HEK293T (cell line): ENCODE measurements at regions not wholly inside any gene's neighbourhood (a gene's known extent, or its start where the extent isn't known, plus 50 kb on each side); places are given as distances from the start of the nearest gene placed in this dataset.

Experiments
- ARNT ChIP-seq: fragments of 450-650 bp; IDR thresholded peaks from 2 replicates; pipeline ENCODE4 v1.6.1; 2017; ENCODE audit warnings: mild to moderate bottlenecking
- BHLHE40 ChIP-seq: fragments of 450-650 bp; IDR thresholded peaks from 2 replicates; pipeline ENCODE4 v1.6.1; 2016; ENCODE audit warnings: mild to moderate bottlenecking, moderate library complexity, borderline replicate concordance
- ELF4 ChIP-seq: fragments of 450-650 bp; IDR thresholded peaks from 2 replicates; pipeline ENCODE4 v1.6.1; 2017; ENCODE audit warnings: antibody characterized with exemption
- FOXA1 ChIP-seq: fragments of 450-650 bp; IDR thresholded peaks from 2 replicates; pipeline ENCODE4 v1.6.1; 2016; ENCODE audit warnings: mild to moderate bottlenecking
- FOXK2 ChIP-seq: fragments of 450-650 bp; IDR thresholded peaks from 2 replicates; pipeline ENCODE4 v1.6.1; 2016; ENCODE audit warnings: mild to moderate bottlenecking
- FOXM1 ChIP-seq: fragments of 450-650 bp; IDR thresholded peaks from 2 replicates; pipeline ENCODE4 v1.6.1; 2017; ENCODE audit warnings: mild to moderate bottlenecking, borderline replicate concordance
- HDGF ChIP-seq: fragments of 450-650 bp; IDR thresholded peaks from 2 replicates; pipeline ENCODE4 v1.6.1; 2017; ENCODE audit warnings: antibody characterized with exemption, borderline replicate concordance
- L3MBTL2 ChIP-seq: fragments of 450-650 bp; conservative IDR thresholded peaks from 2 replicates; pipeline ENCODE4 v1.6.1; 2016; ENCODE audit warnings: mild to moderate bottlenecking
- LEF1 ChIP-seq: fragments of 450-650 bp; IDR thresholded peaks from 2 replicates; pipeline ENCODE4 v1.6.1; 2017; ENCODE audit warnings: mild to moderate bottlenecking, borderline replicate concordance
- NFRKB ChIP-seq: fragments of 450-650 bp; IDR thresholded peaks from 2 replicates; pipeline ENCODE4 v1.6.1; 2016; ENCODE audit warnings: mild to moderate bottlenecking, moderate library complexity
- SP1 ChIP-seq: fragments of 450-650 bp; IDR thresholded peaks from 2 replicates; pipeline ENCODE4 v1.6.1; 2017
- SUZ12 ChIP-seq: fragments of 450-650 bp; IDR thresholded peaks from 2 replicates; pipeline ENCODE4 v1.6.1; 2016; ENCODE audit warnings: mild to moderate bottlenecking
- TARDBP ChIP-seq: fragments of 450-650 bp; IDR thresholded peaks from 2 replicates; pipeline ENCODE4 v1.6.1; 2016
- ZNF384 ChIP-seq: fragments of 450-650 bp; IDR thresholded peaks from 2 replicates; pipeline ENCODE4 v1.6.1; 2016

DNA sequence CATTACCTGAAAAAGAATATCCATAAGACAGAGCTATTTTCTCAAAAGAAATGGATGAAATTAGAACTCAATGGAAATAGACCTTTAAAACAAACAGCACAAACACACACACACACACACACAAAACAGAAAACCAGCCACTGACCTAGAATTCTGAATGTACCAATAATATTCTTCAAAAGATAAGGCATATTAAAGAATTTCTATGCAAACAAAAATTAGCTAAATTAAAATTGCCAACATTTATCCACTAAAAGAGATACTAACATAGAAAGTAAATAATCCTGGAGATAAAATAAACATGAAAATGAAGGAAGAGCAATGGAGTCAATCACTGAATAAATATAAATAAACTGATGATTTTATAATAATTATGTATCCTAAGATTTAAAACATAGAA lies 431.2 kb downstream of the SH2D4B start:
- TF ChIP-seq SP1 = no peak
- no peak for TF ChIP-seq FOXM1
- TF ChIP-seq BHLHE40 = no peak
- TF ChIP-seq NFRKB = no peak
- no peak for TF ChIP-seq ZNF384
- no peak for TF ChIP-seq FOXA1
- TF ChIP-seq SUZ12 = no peak
- TF ChIP-seq LEF1 = no peak
- TF ChIP-seq FOXK2 = no peak
- TF ChIP-seq L3MBTL2 = no peak
- TF ChIP-seq ELF4 = no peak
- no peak for TF ChIP-seq ARNT
- no peak for TF ChIP-seq HDGF
- TF ChIP-seq TARDBP = no peak
